K562 (cell line): ENCODE measurements at regions not wholly inside any gene's neighbourhood (a gene's known extent, or its start where the extent isn't known, plus 50 kb on each side); places are given as distances from the start of the nearest gene placed in this dataset.

Experiments used
- ATAC-seq: fragments of 200-7000 bp; cut with Tn5 transposase; 3 replicates; pipeline ENCODE4 v1.9.1; 2020; ENCODE audit warnings: moderate library complexity
- BruUV-seq: library from RNA; stranded (reverse); fragments of 400-500 nt; replicated peaks from 2 replicates; lab custom pipeline; 2021; lab: Mats Ljungman, UMichigan
- CTCF ChIA-PET: fragments of 300-600 bp; formaldehyde crosslinking; extraction: SDS; loops from one replicate; lab custom pipeline; 2021; ENCODE audit warnings: low intra/inter-chr PET ratio; lab: Yijun Ruan, JAX
- POLR2A ChIA-PET: fragments of 300-600, 350-650 bp; sonication (Branson Sonifier 250); formaldehyde crosslinking; extraction: SDS; loops from one replicate; lab custom pipeline; 2021; ENCODE audit warnings: antibody characterized with exemption, inconsistent platforms; lab: Yijun Ruan, JAX
- DNase-seq, 4 experiments: peaks; one replicate each; pipeline versions ENCODE4 v3.0.0 to v3.0.0-alpha.2; 2011 to 2018; ENCODE audit warnings: low spot score in 3 of 4, mixed read lengths in 3 of 4; ENCODE audit errors: extremely low read depth in 1 of 4
- FAIRE-seq: peaks from 2 replicates; lab custom pipeline; 2011; peaks lifted over from hg19 to GRCh38; lab: Jason Lieb, UNC
- H2AFZ ChIP-seq: 2 replicates; pipeline ENCODE4 v1.6.0; 2011; ENCODE audit warnings: low read depth, low read length, control low read depth, inconsistent platforms
- H3K27ac ChIP-seq: fragments of 200-600 bp; 3 replicates; pipeline ENCODE4 v1.8.0; 2011; ENCODE audit warnings: low read depth, mild to moderate bottlenecking, control low read depth, inconsistent platforms, low read length, moderate library complexity, mixed read lengths; ENCODE audit errors: extremely low read depth
- H3K27me3 ChIP-seq, 2 experiments: fragments of 300-600 bp in 1 of 2; 2 replicates in 1 of 2; 3 replicates in 1 of 2; pipeline versions ENCODE4 v1.6.0 to v1.8.0; 2011; ENCODE audit warnings: inconsistent platforms in 2 of 2, low read length in 2 of 2, mild to moderate bottlenecking in 1 of 2, mixed read lengths in 1 of 2, moderate library complexity in 1 of 2; ENCODE audit not compliant: control insufficient read depth in 2 of 2, insufficient read depth in 2 of 2
- H3K36me3 ChIP-seq: fragments of 300-600 bp; 3 replicates; pipeline ENCODE4 v1.8.0; 2011; ENCODE audit warnings: mild to moderate bottlenecking, low read length, inconsistent platforms; ENCODE audit not compliant: control insufficient read depth, insufficient read depth
- H3K4me1 ChIP-seq, 2 experiments: fragments of 200-600 bp in 1 of 2; replicated peaks in 1 of 2; 2 replicates in 1 of 2; 3 replicates in 1 of 2; pipeline versions ENCODE4 v1.5.1 to v1.8.0; 2011; ENCODE audit warnings: inconsistent platforms in 2 of 2, low read length in 2 of 2, mild to moderate bottlenecking in 1 of 2, mixed read lengths in 1 of 2, moderate library complexity in 1 of 2; ENCODE audit not compliant: control insufficient read depth in 2 of 2, insufficient read depth in 2 of 2
- H3K4me2 ChIP-seq: 2 replicates; pipeline ENCODE4 v1.6.1; 2011; ENCODE audit warnings: low read length, control low read depth, inconsistent platforms, mixed read lengths; ENCODE audit not compliant: insufficient read depth
- H3K4me3 ChIP-seq: fragments of 200-600 bp; sonication (generic), shearing (Covaris generic); 2 replicates; pipeline ENCODE4 v1.5.1; 2016; ENCODE audit warnings: control low read depth, inconsistent platforms
- H3K79me2 ChIP-seq: fragments of 200-600 bp; 3 replicates; pipeline ENCODE4 v1.8.0; 2011; ENCODE audit warnings: low read length, inconsistent platforms; ENCODE audit not compliant: control insufficient read depth, insufficient read depth
- H3K9ac ChIP-seq, 2 experiments: 2 replicates each; pipeline versions ENCODE4 v1.6.0 to v1.6.1; 2011; ENCODE audit warnings: low read depth in 2 of 2, low read length in 2 of 2, control low read depth in 1 of 2, inconsistent platforms in 1 of 2, mild to moderate bottlenecking in 1 of 2, mixed read lengths in 1 of 2; ENCODE audit not compliant: insufficient read depth in 1 of 2
- H3K9me1 ChIP-seq: one replicate; pipeline ENCODE4 v1.6.0; 2011; ENCODE audit warnings: inconsistent platforms, mild to moderate bottlenecking, low read length, moderate library complexity; ENCODE audit not compliant: control insufficient read depth, insufficient read depth
- H3K9me3 ChIP-seq: replicated peaks from 2 replicates; pipeline ENCODE4 v1.5.1; 2011; ENCODE audit warnings: low read depth, low read length, inconsistent platforms; ENCODE audit not compliant: control insufficient read depth, insufficient read depth
- H4K20me1 ChIP-seq: replicated peaks from 2 replicates; pipeline ENCODE4 v1.6.1; 2011; ENCODE audit warnings: low read length, inconsistent platforms, mixed read lengths; ENCODE audit not compliant: control insufficient read depth, insufficient read depth
- ARHGAP35 ChIP-seq: fragments of 450-650 bp; IDR thresholded peaks from 2 replicates; pipeline ENCODE4 v1.6.1; 2018; ENCODE audit not compliant: partially characterized antibody
- ATF3 ChIP-seq, 2 experiments: fragments of 450-650 bp in 1 of 2; sonication (generic) in 1 of 2; formaldehyde crosslinking in 1 of 2; IDR thresholded peaks in 1 of 2; conservative IDR thresholded peaks in 1 of 2; 2 replicates each; pipeline versions ENCODE4 v1.6.1 to v1.8.1; 2016 to 2023; ENCODE audit warnings: mild to moderate bottlenecking in 2 of 2, moderate library complexity in 2 of 2, inconsistent platforms in 1 of 2, missing genetic modification reagents in 1 of 2
- ATF7 ChIP-seq: fragments of 450-650 bp; IDR thresholded peaks from 2 replicates; pipeline ENCODE4 v1.7.1; 2014; ENCODE audit warnings: mild to moderate bottlenecking, moderate library complexity
- BCOR ChIP-seq: fragments of 450-650 bp; IDR thresholded peaks from 2 replicates; pipeline ENCODE4 v1.6.1; 2016
- CHD2 ChIP-seq: IDR thresholded peaks from 2 replicates; pipeline ENCODE4 v1.6.1; 2011; ENCODE audit warnings: low read depth, low read length
- DEAF1 ChIP-seq: fragments of 450-650 bp; formaldehyde crosslinking; IDR thresholded peaks from 2 replicates; pipeline ENCODE4 v1.4.0; 2020; ENCODE audit warnings: mild to moderate bottlenecking, moderate library complexity
- FOXJ2 ChIP-seq: fragments of 200-800 bp; sonication (Bioruptor generic); IDR thresholded peaks from 2 replicates; pipeline ENCODE4 v1.6.1; 2016; ENCODE audit warnings: missing genetic modification characterization, missing compliant biosample characterization
- FOXM1 ChIP-seq, 2 experiments: fragments of 450-650 bp in 1 of 2; sonication (generic) in 1 of 2; formaldehyde crosslinking in 1 of 2; IDR thresholded peaks; 2 replicates each; pipeline versions ENCODE4 v1.6.1 to v1.9.0; 2017 to 2022; ENCODE audit warnings: low read depth in 2 of 2, mild to moderate bottlenecking in 2 of 2, missing genetic modification reagents in 1 of 2, moderate library complexity in 1 of 2
- GABPB1 ChIP-seq: sonication (generic); formaldehyde crosslinking; IDR thresholded peaks from 2 replicates; pipeline ENCODE4 v1.8.0; 2022; ENCODE audit warnings: mild to moderate bottlenecking, missing genetic modification reagents
- GTF2E2 ChIP-seq: fragments of 200-800 bp; sonication (Bioruptor generic); IDR thresholded peaks from 2 replicates; pipeline ENCODE4 v1.6.1; 2016; ENCODE audit warnings: missing genetic modification characterization, missing compliant biosample characterization
- JUNB ChIP-seq: fragments of 450-650 bp; formaldehyde crosslinking; conservative IDR thresholded peaks from 2 replicates; pipeline ENCODE4 v1.4.0; 2020; ENCODE audit warnings: mild to moderate bottlenecking
- PHF20 ChIP-seq: fragments of 450-650 bp; IDR thresholded peaks from 2 replicates; pipeline ENCODE4 v1.6.1; 2018; ENCODE audit not compliant: partially characterized antibody
- RUNX1 ChIP-seq: sonication (generic); IDR thresholded peaks from 2 replicates; pipeline ENCODE4 v1.6.1; 2016; ENCODE audit warnings: antibody characterized with exemption, low read depth
- SAFB ChIP-seq: fragments of 200-400 bp; formaldehyde crosslinking; IDR thresholded peaks from 2 replicates; pipeline ENCODE4 v1.6.1; 2017; ENCODE audit warnings: low read depth, low read length, borderline replicate concordance
- SMARCA5 ChIP-seq: fragments of 450-650 bp; IDR thresholded peaks from 2 replicates; pipeline ENCODE4 v1.6.1; 2016
- SP2 ChIP-seq: IDR thresholded peaks from 2 replicates; pipeline ENCODE4 v1.6.1; 2011; ENCODE audit warnings: mild to moderate bottlenecking, low read depth, low read length, moderate library complexity; ENCODE audit not compliant: poor library complexity, severe bottlenecking; ENCODE audit errors: extremely low read depth
- ZNF347 ChIP-seq: fragments of 450-650 bp; formaldehyde crosslinking; IDR thresholded peaks from 2 replicates; pipeline ENCODE4 v1.4.0; 2020; ENCODE audit warnings: low read depth, mild to moderate bottlenecking, moderate library complexity
- ZNF764 ChIP-seq: fragments of 250-450 bp; sonication (Bioruptor Pico); IDR thresholded peaks from 2 replicates; pipeline ENCODE4 v1.4.0; 2020; ENCODE audit warnings: low read depth, mild to moderate bottlenecking, moderate library complexity
- WGBS: fragments of 100-300 bp; shearing (Covaris generic); methylation state at CpG from one replicate; pipeline ENCODE4 v1.1.6; 2016; ENCODE audit warnings: low coverage, mixed read lengths; ENCODE audit not compliant: insufficient coverage; ENCODE audit errors: missing lambda C conversion rate; 5-methylcytosine and 5-hydroxymethylcytosine counted together
- in situ Hi-C: fragments of 300-500 bp; cut with MboI; formaldehyde crosslinking; loops from 4 replicates; pipeline ENCODE4 v1.15.0; 2018; ENCODE audit warnings: inconsistent platforms, mixed read lengths
- intact Hi-C: fragments of 100-400 bp; cut with micrococcal nuclease; formaldehyde crosslinking; loops from 2 replicates; pipeline ENCODE4 v1.14.2; 2022
- TF ChIP-seq, protein P1 (sequence below): sonication (generic); IDR thresholded peaks from 2 replicates; pipeline ENCODE4 v1.6.1; 2016

- TF ChIP-seq BCOR (no peak), PHF20 (no peak), GABPB1 (no peak), GTF2E2 (tag) (no peak), ZNF764 (no peak), SP2 (no peak), ZNF347 (CRISPR knock-in tag) (no peak), SAFB (no peak)
- TF ChIP-seq, protein P1, sequence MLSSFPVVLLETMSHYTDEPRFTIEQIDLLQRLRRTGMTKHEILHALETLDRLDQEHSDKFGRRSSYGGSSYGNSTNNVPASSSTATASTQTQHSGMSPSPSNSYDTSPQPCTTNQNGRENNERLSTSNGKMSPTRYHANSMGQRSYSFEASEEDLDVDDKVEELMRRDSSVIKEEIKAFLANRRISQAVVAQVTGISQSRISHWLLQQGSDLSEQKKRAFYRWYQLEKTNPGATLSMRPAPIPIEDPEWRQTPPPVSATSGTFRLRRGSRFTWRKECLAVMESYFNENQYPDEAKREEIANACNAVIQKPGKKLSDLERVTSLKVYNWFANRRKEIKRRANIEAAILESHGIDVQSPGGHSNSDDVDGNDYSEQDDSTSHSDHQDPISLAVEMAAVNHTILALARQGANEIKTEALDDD: no peak
Measured at GRCh38 chr18:10301831-10302483, 152.5 kb upstream of the APCDD1 start (continued).

GRCh38 chr18:10303171-10303570 lies 151.3 kb upstream of the APCDD1 start:
- Histone ChIP-seq H3K9ac (no peak overlapping the region), H2AFZ (no peak overlapping the region), H4K20me1 (no peaks in the 10 kb centered on the region), H3K4me2 (no peak overlapping the region), H3K79me2 (no peaks in the 10 kb centered on the region), H3K4me3 (no peak overlapping the region), H3K27me3 (peaks cover 0 to 13% of the 10 kb centered on the region in 2 experiments; a peak in 3 of 5 replicates), H3K4me1 (no peaks in the 10 kb centered on the region), H3K36me3 (no peaks in the 10 kb centered on the region), H3K27ac (no peak overlapping the region), H3K9me1 (no peaks in the 10 kb centered on the region), H3K9me3 (no peaks in the 10 kb centered on the region)
- ChIA-PET CTCF (no interaction called here), POLR2A (no interaction called here)
- in situ Hi-C loops (no loop called here), intact Hi-C loops (no loop called here)
- 0% methylated on average over 2 of the region's 2 CpGs for WGBS
- no peak for FAIRE-seq
- BruUV-seq: no TSS peak
- no peak for DNase-seq
- ATAC-seq: no peak
- TF ChIP-seq FOXM1 (IDR thresholded peaks at IDR 0.05; ENCODE audit: low read depth) (no peak), FOXM1 (CRISPR knock-in tag; IDR thresholded peaks at IDR 0.05; ENCODE audit: low read depth) (no peak), ARHGAP35 (no peak), JUNB (CRISPR knock-in tag) (no peak), ATF3 (IDR thresholded peaks at IDR 0.05) (peak; percentile 36; the same call in 1 of the 2 replicates), ATF3 (CRISPR knock-in tag; conservative IDR thresholded peaks at IDR 0.05) (no peak), FOXJ2 (no peak), RUNX1 (no peak), CHD2 (no peak), SMARCA5 (no peak), ATF7 (peak; percentile 26; the same call in 1 of the 2 replicates), DEAF1 (no peak)
